K562 (cell line): ENCODE measurements at regions not wholly inside any gene's neighbourhood (a gene's known extent, or its start where the extent isn't known, plus 50 kb on each side); places are given as distances from the start of the nearest gene placed in this dataset.

Source experiments
- ATF7 ChIP-seq: fragments of 450-650 bp; IDR thresholded peaks from 2 replicates; pipeline ENCODE4 v1.7.1; 2014; ENCODE audit warnings: mild to moderate bottlenecking, moderate library complexity
- ESRRA ChIP-seq: fragments of 450-650 bp; IDR thresholded peaks from 2 replicates; pipeline ENCODE4 v1.6.1; 2014; ENCODE audit warnings: low read depth, mild to moderate bottlenecking, moderate library complexity, borderline replicate concordance
- MBD2 ChIP-seq: sonication (generic); IDR thresholded peaks from 2 replicates; pipeline ENCODE4 v1.6.1; 2016; ENCODE audit warnings: low read depth, borderline replicate concordance
- ZNF785 ChIP-seq: fragments of 250-450 bp; sonication (Bioruptor Pico); IDR thresholded peaks from 2 replicates; pipeline ENCODE4 v1.4.0; 2020; ENCODE audit warnings: mild to moderate bottlenecking
- TF ChIP-seq, protein P1 (sequence below): sonication (generic); formaldehyde crosslinking; IDR thresholded peaks from 2 replicates; pipeline ENCODE4 v1.8.0; 2022; ENCODE audit warnings: mild to moderate bottlenecking, missing genetic modification reagents

DNA sequence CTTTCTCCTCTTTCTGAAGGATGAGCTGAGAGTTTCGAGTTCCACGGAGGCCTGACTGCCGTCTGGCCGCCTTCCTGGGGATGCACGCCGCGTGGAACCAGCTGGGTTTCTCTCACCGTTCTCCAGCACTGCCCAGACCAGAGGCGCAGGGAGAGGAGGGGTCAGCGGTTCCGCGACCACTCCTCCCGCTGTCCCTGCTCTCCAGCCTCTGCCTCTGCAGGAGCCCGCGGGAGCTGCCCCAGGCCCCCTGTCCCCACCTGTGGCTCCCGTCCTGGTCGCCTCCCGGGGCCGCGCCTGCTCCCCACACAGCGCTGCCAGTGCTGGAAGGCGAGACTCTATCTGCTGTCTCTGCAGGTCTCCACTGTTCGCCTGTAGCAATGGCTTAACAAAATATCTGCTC, 106.8 kb upstream of the AFDN start:
- TF ChIP-seq, protein P1, sequence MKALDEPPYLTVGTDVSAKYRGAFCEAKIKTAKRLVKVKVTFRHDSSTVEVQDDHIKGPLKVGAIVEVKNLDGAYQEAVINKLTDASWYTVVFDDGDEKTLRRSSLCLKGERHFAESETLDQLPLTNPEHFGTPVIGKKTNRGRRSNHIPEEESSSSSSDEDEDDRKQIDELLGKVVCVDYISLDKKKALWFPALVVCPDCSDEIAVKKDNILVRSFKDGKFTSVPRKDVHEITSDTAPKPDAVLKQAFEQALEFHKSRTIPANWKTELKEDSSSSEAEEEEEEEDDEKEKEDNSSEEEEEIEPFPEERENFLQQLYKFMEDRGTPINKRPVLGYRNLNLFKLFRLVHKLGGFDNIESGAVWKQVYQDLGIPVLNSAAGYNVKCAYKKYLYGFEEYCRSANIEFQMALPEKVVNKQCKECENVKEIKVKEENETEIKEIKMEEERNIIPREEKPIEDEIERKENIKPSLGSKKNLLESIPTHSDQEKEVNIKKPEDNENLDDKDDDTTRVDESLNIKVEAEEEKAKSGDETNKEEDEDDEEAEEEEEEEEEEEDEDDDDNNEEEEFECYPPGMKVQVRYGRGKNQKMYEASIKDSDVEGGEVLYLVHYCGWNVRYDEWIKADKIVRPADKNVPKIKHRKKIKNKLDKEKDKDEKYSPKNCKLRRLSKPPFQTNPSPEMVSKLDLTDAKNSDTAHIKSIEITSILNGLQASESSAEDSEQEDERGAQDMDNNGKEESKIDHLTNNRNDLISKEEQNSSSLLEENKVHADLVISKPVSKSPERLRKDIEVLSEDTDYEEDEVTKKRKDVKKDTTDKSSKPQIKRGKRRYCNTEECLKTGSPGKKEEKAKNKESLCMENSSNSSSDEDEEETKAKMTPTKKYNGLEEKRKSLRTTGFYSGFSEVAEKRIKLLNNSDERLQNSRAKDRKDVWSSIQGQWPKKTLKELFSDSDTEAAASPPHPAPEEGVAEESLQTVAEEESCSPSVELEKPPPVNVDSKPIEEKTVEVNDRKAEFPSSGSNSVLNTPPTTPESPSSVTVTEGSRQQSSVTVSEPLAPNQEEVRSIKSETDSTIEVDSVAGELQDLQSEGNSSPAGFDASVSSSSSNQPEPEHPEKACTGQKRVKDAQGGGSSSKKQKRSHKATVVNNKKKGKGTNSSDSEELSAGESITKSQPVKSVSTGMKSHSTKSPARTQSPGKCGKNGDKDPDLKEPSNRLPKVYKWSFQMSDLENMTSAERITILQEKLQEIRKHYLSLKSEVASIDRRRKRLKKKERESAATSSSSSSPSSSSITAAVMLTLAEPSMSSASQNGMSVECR (CRISPR knock-in tag), result no peak
- no peak for TF ChIP-seq MBD2
- TF ChIP-seq ESRRA, result no peak
- no peak for TF ChIP-seq ATF7
- TF ChIP-seq ZNF785 (CRISPR knock-in tag), result no peak
